LNCAP (cell line): ENCODE measurements at regions not wholly inside any gene's neighbourhood (a gene's known extent, or its start where the extent isn't known, plus 50 kb on each side); places are given as distances from the start of the nearest gene placed in this dataset.

Source experiments
- CTCF ChIP-seq: fragments of 450-650 bp; IDR thresholded peaks from 2 replicates; pipeline ENCODE4 v1.5.1; 2017; ENCODE audit warnings: mild to moderate bottlenecking

DNA sequence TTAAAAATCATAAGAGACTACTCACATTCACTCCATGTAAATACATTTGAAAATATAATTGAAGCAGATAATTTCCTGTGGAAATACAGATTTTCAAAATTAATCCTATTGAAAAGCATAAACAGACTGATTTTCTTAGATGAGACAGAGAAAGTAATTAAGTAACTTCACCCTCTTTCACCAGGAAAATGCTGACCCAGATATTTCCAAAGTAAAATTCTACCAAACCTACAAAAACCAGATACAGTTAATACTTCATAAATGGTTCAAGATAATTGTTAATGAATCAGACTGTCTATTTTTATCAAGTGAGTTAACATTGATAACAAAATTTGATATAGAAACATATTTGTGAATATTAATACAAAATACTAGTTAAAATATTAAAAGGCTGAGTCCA is 233.5 kb upstream of the KHDRBS2 start:
- no peak for TF ChIP-seq CTCF

DNA sequence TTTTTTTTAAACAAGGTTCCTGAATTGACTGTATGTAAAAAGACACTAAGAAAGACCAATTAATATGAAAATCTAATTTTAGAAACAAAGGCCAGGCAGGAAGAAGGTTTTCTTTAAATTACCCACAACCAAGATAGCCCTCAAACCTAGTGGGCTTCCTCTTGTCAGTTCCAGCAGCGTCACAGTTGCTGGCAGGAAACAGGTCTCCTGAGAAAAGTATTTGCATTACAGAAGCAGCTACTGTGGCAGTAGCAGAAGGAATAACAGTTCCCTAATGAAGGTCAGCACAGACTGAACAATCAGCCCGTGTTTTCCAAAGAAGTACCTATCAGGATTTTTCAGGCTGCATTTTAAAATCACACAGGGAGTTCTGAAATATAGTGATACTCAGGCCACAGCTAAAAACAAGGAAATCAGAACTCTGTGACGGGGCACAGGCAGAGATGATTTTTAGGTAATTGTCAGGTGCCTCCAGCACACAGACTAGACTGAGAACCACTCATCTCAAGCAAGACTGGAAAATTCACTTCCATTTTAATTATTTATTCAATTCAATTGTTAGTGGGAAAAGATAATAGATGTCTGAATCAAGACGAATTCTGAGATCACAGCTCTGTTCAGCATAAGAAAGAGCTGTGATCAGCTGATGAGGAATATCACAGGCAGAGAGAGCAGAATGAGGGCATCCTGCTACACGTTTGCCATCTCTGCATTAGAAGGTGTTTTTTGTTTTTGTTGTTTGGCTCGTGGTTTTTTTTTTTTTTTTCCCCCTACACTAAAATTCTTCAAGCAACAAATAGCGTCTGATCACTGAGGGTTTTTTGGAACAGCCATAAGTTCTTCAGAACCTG is 230.5 kb upstream of the KHDRBS2 start:
- no peak for TF ChIP-seq CTCF

GRCh38 chr6:62492192-62492822 is 206.3 kb upstream of the KHDRBS2 start:
- no peak for TF ChIP-seq CTCF

DNA sequence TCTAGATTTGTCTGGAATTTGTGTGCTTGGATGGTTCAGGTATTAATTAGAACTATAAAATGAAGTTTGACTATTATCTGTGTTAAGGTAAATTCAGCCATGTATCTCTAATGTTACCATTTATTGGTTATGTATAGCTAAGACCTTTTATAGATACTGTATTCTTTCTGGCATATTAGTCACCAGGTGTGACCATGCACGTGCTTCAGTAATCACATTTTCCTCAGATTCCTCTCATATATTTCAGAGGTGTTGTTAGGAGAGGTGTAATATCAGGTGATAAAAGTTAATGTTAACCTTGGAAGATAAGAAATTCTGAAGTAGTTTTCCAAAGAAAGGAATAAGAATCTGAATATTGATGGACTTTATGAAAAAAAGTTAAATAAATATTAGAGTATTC is 194.5 kb upstream of the KHDRBS2 start:
- TF ChIP-seq CTCF = no peak

GRCh38 chr6:62479697-62480220 is 193.7 kb upstream of the KHDRBS2 start:
- TF ChIP-seq CTCF = no peak

- TF ChIP-seq CTCF = no peak
Measured at GRCh38 chr6:62474793-62475192, 188.8 kb upstream of the KHDRBS2 start.

GRCh38 chr6:62466607-62467006 is 180.6 kb upstream of the KHDRBS2 start:
- TF ChIP-seq CTCF = no peak
